ENCODE measurements at regions not wholly inside any gene's neighbourhood (a gene's known extent, or its start where the extent isn't known, plus 50 kb on each side); places are given as distances from the start of the nearest gene placed in this dataset.

- no peak for ATAC-seq
These were observed 1180.6 kb downstream of the NLGN4Y start for GRCh38 chrY:15704906-15705305.

DNA sequence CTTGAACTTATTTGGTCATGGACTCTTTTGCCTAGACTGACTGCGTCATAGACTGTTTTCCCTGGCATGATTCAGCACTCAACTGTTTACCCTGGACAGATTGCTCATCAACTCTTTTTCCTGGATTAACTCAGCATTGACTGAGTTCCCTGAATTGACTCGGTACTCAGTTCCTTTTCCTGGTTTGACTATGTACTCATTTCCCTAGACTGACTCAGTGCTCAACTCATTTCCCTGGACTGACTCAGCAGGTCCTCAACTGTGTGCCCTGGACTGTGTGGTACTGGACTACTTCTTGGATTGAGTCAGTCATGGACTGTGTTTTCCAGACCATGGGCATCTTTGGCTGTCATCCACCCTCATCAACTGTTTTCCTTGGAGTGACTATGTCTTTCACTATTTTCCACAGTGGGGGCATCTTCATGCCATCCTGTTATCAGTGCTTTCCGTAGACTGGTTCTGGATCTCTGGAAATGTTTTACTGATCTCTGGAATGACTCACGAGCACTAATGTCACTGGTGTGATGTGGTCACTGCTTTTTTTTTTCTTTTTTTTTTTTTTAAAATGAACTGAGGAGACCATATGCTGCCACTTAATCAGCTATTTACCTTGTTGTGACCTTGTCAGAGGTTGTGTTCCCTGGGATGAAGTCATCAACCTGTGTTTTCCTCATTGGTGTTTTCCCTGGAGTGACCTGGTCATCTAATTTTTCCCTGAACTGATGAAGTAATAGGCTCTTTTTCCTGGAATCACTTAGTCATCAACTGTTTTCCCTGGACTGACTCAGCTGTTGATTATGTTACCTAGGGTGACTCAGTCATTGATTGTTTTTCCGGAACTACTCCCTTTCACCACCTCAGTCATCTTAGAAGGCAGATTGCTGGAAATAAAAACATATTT is 1225.5 kb downstream of the NLGN4Y start:
- no peak for ATAC-seq

GRCh38 chrY:15751001-15751400 is 1226.7 kb downstream of the NLGN4Y start:
- ATAC-seq: no peak

DNA sequence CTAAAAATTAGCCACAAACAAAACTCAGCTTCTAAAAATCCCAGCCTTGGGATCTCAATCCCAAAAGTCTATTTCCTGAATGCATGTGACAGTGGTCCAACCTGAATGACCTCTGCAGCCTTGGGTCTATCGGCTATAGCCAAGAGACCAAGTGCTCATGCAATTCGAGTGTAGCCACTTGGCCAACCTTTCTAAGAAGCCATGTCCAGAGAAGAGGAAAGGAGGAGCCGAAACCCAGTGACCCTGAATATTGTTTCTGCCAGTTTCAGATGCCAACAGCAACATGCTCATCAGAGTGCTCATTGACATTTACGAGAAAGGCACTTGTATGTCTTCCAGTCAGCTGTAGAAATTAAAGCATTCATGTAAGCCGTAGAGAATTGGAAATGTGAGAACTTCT is 1231.9 kb downstream of the NLGN4Y start:
- ATAC-seq: no peak

- ATAC-seq: no peak
These were observed 1249.2 kb downstream of the NLGN4Y start for GRCh38 chrY:15773579-15773978.

DNA sequence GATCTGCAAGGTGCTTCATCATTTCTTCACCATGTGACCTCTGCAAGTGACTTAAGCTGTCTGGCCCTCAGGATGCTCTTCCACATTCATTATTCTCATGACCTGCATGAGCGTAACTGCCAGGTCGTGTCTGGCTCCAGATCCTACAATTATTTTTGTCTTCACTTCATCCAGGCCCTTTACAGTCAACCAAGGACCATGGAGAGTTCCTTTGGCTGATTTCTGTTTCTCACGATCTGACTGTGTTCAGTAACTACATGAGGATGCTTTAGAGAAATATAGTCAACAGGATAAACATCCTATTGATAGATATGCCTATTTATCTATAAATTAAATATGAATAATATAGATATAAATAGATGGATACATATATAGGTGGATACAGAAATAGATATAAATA is 1251.6 kb downstream of the NLGN4Y start:
- ATAC-seq: no peak

DNA sequence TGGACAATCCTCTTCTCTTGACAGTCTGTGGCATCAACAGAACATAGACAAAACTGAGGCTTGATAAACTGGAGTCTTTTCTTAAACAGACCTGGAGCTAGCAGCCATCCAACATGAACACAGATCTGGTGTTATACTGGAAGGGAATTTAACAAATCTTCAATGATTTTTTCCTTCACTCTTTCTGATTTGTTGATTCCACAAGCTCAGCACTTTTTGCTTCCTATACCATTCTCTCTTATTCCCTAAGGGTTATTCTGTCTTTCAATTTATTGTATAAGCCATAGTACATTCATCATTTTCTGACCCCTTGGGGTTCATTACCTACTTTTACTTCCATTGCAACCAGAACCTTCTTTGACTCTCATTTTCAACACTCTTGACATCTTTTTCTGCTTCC is 1255.6 kb downstream of the NLGN4Y start:
- no peak for ATAC-seq

DNA sequence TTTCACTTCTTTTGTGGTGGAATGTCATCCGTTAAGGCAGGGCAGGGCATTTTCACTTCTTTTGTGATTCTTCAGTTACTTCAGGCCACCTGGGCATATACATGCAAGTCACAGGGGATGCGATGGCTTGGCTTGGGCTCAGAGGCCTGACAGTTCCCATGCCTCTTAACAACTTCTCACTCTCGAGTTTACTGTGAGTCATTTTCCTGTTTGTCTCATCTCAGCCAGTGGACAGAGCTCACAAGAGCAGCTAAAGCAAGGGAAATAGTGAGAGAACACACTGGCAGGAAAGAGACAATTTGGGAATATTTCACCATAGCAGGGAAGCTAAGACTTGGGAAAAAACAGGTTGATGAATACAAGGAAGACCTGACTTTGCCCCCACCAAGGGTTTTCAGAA is 1275.7 kb downstream of the NLGN4Y start:
- no peak for ATAC-seq

- no peak for ATAC-seq
These were observed 1281.7 kb downstream of the NLGN4Y start for GRCh38 chrY:15805985-15806384.

GRCh38 chrY:15814241-15814640 is 1289.9 kb downstream of the NLGN4Y start:
- no peak for ATAC-seq
